ENCODE measurements at regions not wholly inside any gene's neighbourhood (a gene's known extent, or its start where the extent isn't known, plus 50 kb on each side); places are given as distances from the start of the nearest gene placed in this dataset.
"Not testable (repeated sequence)": the region's sequence is repeated elsewhere in the genome, so short reads cannot be mapped to it uniquely, and the experiment has no call there.

DNA sequence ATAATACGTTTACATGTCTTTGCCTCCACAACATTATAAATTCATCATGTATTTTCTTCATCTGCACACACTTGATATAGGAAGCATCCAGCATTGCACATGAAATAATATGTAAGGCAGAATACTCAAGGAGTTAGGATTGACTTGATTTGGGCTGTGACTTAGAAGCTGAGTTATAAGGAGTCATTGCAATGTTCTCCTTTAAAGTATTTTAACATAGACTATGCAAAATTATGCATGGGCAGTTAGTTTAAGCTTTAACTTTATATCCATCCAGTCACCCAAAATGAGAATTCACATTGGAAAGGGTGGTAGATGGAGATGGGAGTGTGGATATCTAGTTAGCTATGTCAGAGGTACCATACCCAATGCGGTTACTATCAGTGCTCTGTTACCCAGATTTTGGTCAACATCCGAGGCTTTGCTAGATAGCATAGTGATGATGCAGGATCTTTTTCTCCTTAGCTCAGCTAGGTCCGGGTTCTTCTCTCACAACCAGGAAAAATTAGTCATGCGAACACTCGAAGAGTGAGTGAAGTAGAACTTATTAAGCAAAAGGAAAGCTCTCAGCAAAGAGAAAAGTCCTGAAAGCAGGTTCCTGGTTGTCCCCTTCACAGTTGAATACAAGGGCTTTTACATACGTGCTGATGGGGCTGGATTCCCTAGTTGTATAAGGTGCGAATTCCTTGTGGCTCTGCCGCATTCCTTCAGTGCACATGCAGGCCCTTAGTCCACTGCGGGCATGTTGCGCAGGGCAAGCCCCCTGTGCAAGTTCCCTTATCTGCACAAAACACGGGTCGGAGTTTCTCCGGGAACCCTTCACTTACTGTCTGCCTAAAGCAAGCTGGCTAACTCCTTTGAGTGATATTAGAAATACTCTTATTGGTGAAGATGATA lies 73.1 kb upstream of the FAM20A start:
- no peak for DNase-seq (ENCODE audit: low read depth, low spot score)
- TF ChIP-seq, protein P1, sequence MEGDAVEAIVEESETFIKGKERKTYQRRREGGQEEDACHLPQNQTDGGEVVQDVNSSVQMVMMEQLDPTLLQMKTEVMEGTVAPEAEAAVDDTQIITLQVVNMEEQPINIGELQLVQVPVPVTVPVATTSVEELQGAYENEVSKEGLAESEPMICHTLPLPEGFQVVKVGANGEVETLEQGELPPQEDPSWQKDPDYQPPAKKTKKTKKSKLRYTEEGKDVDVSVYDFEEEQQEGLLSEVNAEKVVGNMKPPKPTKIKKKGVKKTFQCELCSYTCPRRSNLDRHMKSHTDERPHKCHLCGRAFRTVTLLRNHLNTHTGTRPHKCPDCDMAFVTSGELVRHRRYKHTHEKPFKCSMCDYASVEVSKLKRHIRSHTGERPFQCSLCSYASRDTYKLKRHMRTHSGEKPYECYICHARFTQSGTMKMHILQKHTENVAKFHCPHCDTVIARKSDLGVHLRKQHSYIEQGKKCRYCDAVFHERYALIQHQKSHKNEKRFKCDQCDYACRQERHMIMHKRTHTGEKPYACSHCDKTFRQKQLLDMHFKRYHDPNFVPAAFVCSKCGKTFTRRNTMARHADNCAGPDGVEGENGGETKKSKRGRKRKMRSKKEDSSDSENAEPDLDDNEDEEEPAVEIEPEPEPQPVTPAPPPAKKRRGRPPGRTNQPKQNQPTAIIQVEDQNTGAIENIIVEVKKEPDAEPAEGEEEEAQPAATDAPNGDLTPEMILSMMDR (IDR thresholded peaks at IDR 0.05; ENCODE audit: low read depth, low read length), result no peak
- no peak overlapping the region for H3K4me3 ChIP-seq (ENCODE audit: low read depth, low read length)
- in situ Hi-C loops (cut with HindIII; ENCODE audit: low sequenced_read_pairs), result no loop called here

DNA sequence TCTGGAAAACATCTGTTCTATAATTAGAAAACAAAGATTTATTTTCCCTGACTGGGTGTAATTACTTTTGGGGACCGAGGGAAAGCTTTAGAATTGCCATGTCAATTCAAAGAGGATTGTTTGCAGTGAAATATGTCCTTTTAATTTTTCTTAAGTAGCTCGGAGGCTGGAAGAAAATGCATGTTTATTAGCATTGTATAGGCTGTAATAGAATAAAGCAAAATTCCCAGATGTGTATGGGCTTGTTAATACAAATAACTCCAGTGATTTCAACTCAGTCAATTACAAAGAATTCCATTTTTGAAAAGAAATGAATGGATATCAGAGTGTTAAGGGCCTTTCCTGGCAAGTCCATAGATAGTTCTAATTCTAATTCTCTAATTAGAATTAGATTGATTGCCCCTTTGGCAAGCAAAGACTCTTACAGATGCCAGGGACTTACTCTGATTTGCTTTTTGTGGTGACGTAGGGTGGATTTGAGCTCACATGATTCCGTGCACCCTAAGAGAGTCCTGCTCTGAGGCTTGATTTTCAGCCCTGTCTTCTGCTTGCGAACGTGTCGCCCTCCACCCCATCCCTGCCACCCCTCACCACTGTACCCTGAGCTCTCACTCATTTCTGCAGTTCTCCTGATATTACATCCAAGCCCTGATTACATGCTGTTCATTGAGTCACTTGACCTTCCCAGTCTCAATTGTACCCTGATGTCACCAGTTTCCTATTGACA lies 70.0 kb upstream of the FAM20A start:
- TF ChIP-seq, protein P1 (IDR thresholded peaks at IDR 0.05; ENCODE audit: low read depth, low read length), result no peak
- no peak for DNase-seq (ENCODE audit: low read depth, low spot score)
- no peak overlapping the region for H3K4me3 ChIP-seq (ENCODE audit: low read depth, low read length)
- in situ Hi-C loops (cut with HindIII; ENCODE audit: low sequenced_read_pairs), result no loop called here

DNA sequence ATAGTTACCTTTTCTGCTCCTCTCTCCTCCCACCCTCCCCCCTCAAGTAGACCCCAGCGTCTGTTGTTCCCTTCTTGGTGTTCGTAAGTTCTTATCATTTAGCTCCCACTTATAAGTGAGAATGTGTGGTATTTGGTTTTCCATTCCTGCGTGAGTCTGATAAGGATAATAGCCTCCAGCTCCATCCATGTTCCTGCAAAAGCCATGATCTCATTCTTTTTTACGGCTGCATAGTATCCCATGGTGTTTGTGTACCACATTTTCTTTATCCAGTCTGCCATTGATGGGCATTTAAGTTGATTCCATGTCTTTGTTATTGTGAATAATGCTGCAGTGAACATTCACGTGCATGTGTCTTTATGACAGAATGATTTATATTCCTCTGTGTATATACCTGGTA lies 65.3 kb upstream of the FAM20A start:
- DNase-seq (ENCODE audit: low read depth, low spot score); H3K4me3 ChIP-seq (ENCODE audit: low read depth, low read length); in situ Hi-C loops (cut with HindIII; ENCODE audit: low sequenced_read_pairs): not testable (repeated sequence)

DNA sequence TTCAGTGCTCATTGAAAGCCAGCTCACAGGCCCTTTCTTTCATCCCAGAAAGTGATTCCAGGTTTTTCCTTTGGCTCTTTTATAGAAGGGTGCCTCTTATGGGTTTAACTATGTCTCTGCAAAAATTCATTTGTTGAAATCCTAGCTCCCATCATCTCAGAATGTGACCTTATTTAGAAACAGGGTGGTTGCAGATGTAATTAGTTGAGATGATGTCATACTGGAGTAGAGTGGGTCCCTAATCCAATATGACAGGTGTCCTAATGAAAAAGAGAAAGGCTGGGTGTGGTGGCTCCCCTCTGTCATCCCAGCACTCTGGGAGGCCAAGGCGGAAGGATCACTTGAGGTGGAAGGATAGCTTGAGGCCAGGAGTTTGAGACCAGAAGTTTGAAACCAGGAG lies 64.2 kb upstream of the FAM20A start:
- no peak overlapping the region for H3K4me3 ChIP-seq (ENCODE audit: low read depth, low read length)
- in situ Hi-C loops (cut with HindIII; ENCODE audit: low sequenced_read_pairs), result no loop called here
- TF ChIP-seq, protein P1 (IDR thresholded peaks at IDR 0.05; ENCODE audit: low read depth, low read length), result no peak
- no peak for DNase-seq (ENCODE audit: low read depth, low spot score)

DNA sequence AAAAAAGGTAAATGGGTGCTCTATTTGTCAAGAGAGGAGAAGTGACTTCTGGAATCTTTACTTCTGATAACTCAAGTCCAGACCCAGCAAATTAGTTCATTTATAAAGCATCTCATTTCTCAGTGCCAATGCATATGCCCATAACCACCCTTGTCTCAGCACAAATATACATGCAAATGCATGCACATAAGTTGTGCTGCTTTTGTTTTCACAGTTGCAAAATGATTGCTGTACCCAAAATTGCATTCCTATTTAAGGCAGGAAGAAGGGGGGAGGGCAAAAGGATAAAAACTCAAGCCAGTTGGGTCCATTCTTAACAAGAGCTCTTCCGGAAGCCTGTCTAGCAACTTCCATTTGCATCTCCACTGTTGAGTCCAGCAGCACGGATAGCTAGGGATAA lies 61.3 kb upstream of the FAM20A start:
- in situ Hi-C loops (cut with HindIII; ENCODE audit: low sequenced_read_pairs), result no loop called here
- TF ChIP-seq, protein P1 (IDR thresholded peaks at IDR 0.05; ENCODE audit: low read depth, low read length), result no peak
- H3K4me3 ChIP-seq (ENCODE audit: low read depth, low read length), result no peak overlapping the region
- no peak for DNase-seq (ENCODE audit: low read depth, low spot score)

DNA sequence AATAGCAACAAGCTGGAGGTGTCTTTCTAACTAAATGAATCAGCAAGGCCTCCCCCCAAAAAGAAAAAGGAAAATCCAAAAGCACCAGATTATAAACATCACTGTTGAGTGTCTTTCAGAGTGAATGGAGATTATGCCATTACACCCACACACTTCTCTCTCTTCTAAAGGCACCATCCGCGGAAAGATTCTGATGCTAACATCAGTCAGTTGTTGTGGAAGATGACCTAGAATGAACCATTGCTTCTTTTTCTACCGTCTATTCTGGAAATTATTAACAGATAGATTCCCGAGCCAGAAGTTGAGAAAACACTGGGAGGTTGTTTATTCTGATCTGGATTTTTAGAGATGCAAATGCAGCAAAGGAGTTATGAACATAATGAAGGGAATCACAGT lies 60.9 kb upstream of the FAM20A start:
- in situ Hi-C loops (cut with HindIII; ENCODE audit: low sequenced_read_pairs), result no loop called here
- DNase-seq (ENCODE audit: low read depth, low spot score), result no peak
- TF ChIP-seq, protein P1 (IDR thresholded peaks at IDR 0.05; ENCODE audit: low read depth, low read length), result no peak
- no peak overlapping the region for H3K4me3 ChIP-seq (ENCODE audit: low read depth, low read length)
